ENCODE measurements at regions not wholly inside any gene's neighbourhood (a gene's known extent, or its start where the extent isn't known, plus 50 kb on each side); places are given as distances from the start of the nearest gene placed in this dataset.

- DNase-seq (no peak), ATAC-seq (no peak)
Measured at GRCh38 chr3:26260139-26260538, 362.4 kb upstream of the LRRC3B start.

DNA sequence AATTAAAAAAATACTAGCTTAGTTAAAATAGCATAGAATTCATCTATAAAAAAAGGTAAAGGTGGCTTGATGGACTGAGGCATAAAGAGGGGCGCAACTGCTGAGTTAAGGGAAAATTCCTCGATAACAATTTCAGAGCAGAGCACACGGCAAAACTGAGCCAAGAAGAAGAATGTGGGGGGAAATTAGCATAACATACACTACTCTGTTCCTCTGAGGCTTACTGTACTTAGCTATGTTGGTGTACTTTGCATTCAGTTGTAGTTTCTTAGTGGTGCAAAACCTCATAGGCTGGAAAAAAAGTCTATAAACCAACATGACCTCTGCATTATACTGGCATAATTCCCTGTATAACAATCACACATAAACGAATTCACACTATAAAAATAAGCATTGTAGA, 357.9 kb upstream of the LRRC3B start:
- Histone ChIP-seq H3K27me3 (ENCODE audit: low read depth) (no peaks in the 10 kb centered on the region), H3K36me3 (no peaks in the 10 kb centered on the region), H3K27ac (no peak overlapping the region), H3K9me3 (no peaks in the 10 kb centered on the region), H3K4me3 (no peak overlapping the region), H3K4me1 (no peaks in the 10 kb centered on the region)
- intact Hi-C loops (cut with DNase I) = no loop called here
- DNase-seq = no peak
- no peak for TF ChIP-seq CTCF (IDR thresholded peaks at IDR 0.05)
- no peak for ATAC-seq

More at GRCh38 chr3:26260139-26260538, 362.4 kb upstream of the LRRC3B start:
- no peak for TF ChIP-seq CTCF (IDR thresholded peaks at IDR 0.05)
- no peak overlapping the region for H3K4me3 ChIP-seq
- no peak overlapping the region for H3K27ac ChIP-seq
- H3K36me3 ChIP-seq = no peaks in the 10 kb centered on the region
- H3K9me3 ChIP-seq = no peaks in the 10 kb centered on the region
- intact Hi-C loops (cut with DNase I) = no loop called here
- no peaks in the 10 kb centered on the region for H3K4me1 ChIP-seq
- no peaks in the 10 kb centered on the region for H3K27me3 ChIP-seq (ENCODE audit: low read depth)

DNA sequence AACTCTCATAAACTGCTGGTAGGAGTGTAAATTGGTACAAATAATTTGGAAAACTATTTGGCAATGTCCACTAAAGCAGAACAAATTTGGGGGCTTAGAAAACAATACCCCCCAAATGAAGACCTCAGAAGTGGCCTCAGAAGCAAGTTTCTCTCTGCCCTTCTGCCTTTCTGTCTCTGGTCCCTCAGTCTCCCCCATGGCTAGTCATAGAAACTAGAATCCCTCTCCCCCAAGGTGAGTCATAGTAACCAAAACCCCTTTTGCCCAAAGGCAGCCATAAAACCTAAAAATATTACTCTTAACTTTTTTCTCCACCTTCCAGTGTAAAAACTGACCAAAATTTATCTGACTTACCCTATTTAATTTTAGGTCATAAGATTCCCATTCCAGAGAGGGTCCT, 350.7 kb upstream of the LRRC3B start:
- intact Hi-C loops (cut with DNase I) = no loop called here
- Histone ChIP-seq H3K27ac (no peak overlapping the region), H3K9me3 (no peaks in the 10 kb centered on the region), H3K27me3 (ENCODE audit: low read depth) (no peaks in the 10 kb centered on the region), H3K4me3 (no peak overlapping the region), H3K4me1 (no peaks in the 10 kb centered on the region), H3K36me3 (no peaks in the 10 kb centered on the region)
- TF ChIP-seq CTCF (IDR thresholded peaks at IDR 0.05) = no peak
- ATAC-seq (no peak), DNase-seq (no peak)

DNA sequence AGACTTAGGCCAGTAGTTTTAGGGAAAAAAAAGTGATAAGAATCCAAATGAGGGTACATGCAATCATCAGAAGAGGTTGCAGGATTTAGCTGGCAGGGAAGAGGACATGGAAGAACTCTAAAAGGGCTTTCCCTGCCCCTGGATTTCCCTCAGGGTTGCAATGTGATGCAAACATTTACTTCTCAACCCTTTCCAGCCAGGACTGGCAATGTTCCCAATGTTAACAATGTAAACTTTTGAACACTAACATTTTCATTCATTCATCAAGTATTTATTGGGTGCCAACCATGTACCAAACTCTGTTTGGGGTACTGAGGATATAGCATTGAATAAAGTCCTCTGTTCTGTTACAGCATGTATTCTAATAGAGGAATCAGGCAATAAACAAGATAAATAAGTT, 349.4 kb upstream of the LRRC3B start:
- Histone ChIP-seq H3K36me3 (no peaks in the 10 kb centered on the region), H3K27ac (no peak overlapping the region), H3K9me3 (no peaks in the 10 kb centered on the region), H3K27me3 (ENCODE audit: low read depth) (no peaks in the 10 kb centered on the region), H3K4me3 (no peak overlapping the region), H3K4me1 (no peaks in the 10 kb centered on the region)
- TF ChIP-seq CTCF (IDR thresholded peaks at IDR 0.05) = no peak
- ATAC-seq (no peak), DNase-seq (no peak)
- intact Hi-C loops (cut with DNase I) = no loop called here

- intact Hi-C loops (cut with DNase I) = no loop called here
- TF ChIP-seq CTCF (IDR thresholded peaks at IDR 0.05) = no peak
- H3K4me1 ChIP-seq = no peaks in the 10 kb centered on the region
- H3K36me3 ChIP-seq = no peaks in the 10 kb centered on the region
- ATAC-seq (no peak), DNase-seq (no peak)
- peaks cover 8% of the 10 kb centered on the region for H3K9me3 ChIP-seq
- H3K4me3 ChIP-seq = no peak overlapping the region
- H3K27me3 ChIP-seq (ENCODE audit: low read depth) = no peaks in the 10 kb centered on the region
- no peak overlapping the region for H3K27ac ChIP-seq
Measured at GRCh38 chr3:26279091-26279490, 343.5 kb upstream of the LRRC3B start.

- no peak for TF ChIP-seq CTCF (IDR thresholded peaks at IDR 0.05)
- no peak for DNase-seq
- H3K36me3 ChIP-seq = no peaks in the 10 kb centered on the region
- H3K27me3 ChIP-seq (ENCODE audit: low read depth) = no peaks in the 10 kb centered on the region
- intact Hi-C loops (cut with DNase I) = no loop called here
- H3K27ac ChIP-seq = no peak overlapping the region
- H3K4me3 ChIP-seq = no peak overlapping the region
- H3K4me1 ChIP-seq = no peaks in the 10 kb centered on the region
- ATAC-seq = no peak
- peaks cover 17% of the 10 kb centered on the region for H3K9me3 ChIP-seq
Measured at GRCh38 chr3:26280517-26280916, 342.1 kb upstream of the LRRC3B start.
